ENCODE measurements at regions not wholly inside any gene's neighbourhood (a gene's known extent, or its start where the extent isn't known, plus 50 kb on each side); places are given as distances from the start of the nearest gene placed in this dataset.

DNA sequence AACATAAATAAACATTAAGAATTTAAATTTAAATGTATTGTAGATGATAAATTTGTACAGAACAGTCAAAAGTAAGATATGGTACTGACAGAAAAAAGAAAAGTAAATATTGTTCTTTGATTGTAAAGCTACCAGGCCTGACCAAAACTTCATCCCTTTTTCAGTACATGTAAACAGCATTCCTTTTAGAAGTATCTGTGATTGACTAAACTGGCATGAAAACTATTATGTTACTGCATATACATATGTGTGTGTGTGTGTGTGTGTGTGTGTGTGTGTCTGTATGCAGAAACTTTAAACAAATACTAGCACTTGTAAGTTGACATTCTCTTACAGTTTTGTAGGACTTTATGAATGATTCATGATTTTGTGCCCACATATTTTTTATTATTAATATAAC is 270.9 kb downstream of the C12orf50 start:
- FAIRE-seq (no peak), DNase-seq (ENCODE audit: insufficient read length, low spot score) (no peak)
- no peak for TF ChIP-seq POLR2AphosphoS5 (IDR thresholded peaks at IDR 0.05; ENCODE audit: low read depth, low read length)

DNA sequence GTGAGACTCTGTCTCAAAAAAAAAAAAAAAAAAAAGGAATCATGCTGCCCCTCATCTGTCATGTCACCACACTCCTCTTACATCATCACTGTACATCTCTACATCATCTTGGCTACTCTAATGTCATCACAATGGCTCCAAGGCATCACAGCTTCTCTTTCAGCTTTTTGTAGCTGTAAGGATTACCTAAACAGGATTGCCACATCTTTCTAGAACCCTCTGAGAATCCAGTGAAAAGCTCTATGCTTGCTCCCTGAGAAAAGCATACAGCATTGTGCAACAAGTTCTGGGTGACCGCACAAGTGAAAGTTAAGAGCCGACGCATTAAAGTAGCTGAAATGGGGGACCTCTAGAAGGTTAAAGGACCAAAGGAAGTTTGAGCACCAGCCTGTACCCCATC is 272.5 kb downstream of the C12orf50 start:
- FAIRE-seq (no peak), DNase-seq (ENCODE audit: insufficient read length, low spot score) (no peak)
- no peak for TF ChIP-seq PAX5 (IDR thresholded peaks at IDR 0.05; ENCODE audit: insufficient read depth, low read length, severe bottlenecking)
- no peak for TF ChIP-seq POLR2AphosphoS5 (IDR thresholded peaks at IDR 0.05; ENCODE audit: low read depth, low read length)
- no peak for TF ChIP-seq TAF1 (IDR thresholded peaks at IDR 0.05; ENCODE audit: low read depth, low read length)
- no peak for TF ChIP-seq SPI1 (IDR thresholded peaks at IDR 0.05; ENCODE audit: low read depth, low read length)
- no peak for TF ChIP-seq POLR2A (IDR thresholded peaks at IDR 0.05; ENCODE audit: low read depth, low read length)
- TF ChIP-seq POU2F2 (IDR thresholded peaks at IDR 0.05; ENCODE audit: low read depth, low read length): no peak

DNA sequence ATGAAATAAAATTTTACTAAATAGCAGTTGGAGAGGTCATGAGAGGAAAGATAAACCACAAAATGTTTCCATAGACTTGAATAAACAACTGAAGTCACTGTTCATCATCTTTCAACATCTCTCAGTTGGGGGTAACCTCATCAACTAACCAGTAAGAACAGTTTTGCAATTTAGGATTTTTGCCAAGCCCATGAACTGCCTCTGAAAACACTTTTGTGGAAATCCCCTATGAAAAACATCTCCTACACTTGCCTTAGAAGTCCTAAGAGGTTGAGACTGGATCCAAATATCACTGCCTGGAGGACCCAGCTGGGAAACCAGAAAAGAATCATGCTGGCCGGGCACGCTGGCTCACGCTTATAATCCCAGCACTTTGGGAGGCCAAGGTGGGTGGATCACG is 273.1 kb downstream of the C12orf50 start:
- no peak for TF ChIP-seq POLR2A (IDR thresholded peaks at IDR 0.05; ENCODE audit: low read depth, low read length)
- TF ChIP-seq POLR2AphosphoS5 (IDR thresholded peaks at IDR 0.05; ENCODE audit: low read depth, low read length): no peak
- no peak for TF ChIP-seq TAF1 (IDR thresholded peaks at IDR 0.05; ENCODE audit: low read depth, low read length)
- TF ChIP-seq POU2F2 (IDR thresholded peaks at IDR 0.05; ENCODE audit: low read depth, low read length): no peak
- TF ChIP-seq PAX5 (IDR thresholded peaks at IDR 0.05; ENCODE audit: insufficient read depth, low read length, severe bottlenecking): no peak
- no peak for TF ChIP-seq SPI1 (IDR thresholded peaks at IDR 0.05; ENCODE audit: low read depth, low read length)
- FAIRE-seq (no peak), DNase-seq (ENCODE audit: insufficient read length, low spot score) (no peak)

DNA sequence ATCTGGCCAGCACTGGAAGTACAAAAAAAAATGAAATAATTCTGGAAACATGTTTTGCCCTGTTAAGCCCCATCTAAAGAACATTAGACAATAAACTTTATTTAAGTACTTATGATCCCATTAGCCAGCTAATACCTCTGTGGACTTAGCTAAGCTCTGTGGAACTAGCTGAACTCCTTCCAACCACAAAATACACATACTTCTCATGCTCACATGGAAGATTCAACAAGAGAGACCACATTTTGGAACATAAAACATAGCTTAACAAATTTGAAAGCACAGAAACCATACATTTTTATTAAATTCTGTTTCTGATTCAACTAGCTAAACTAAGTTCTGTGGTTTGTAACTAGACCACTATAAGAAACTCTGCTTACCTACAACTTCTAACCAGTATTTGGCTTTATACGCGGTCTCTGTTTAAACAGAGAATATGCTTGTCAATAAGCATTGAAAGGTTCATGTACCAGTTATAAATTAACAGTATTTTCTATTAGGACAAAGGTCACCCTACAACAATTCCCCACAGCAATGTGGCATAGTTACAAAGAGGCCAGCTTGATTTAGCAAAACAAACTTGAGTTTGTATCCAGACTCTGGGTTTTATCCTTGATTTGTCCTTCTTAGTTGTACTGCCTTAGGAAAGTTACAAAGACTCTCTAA is 300.1 kb downstream of the C12orf50 start:
- TF ChIP-seq TAF1 (IDR thresholded peaks at IDR 0.05; ENCODE audit: low read depth, low read length) (no peak), POLR2A (IDR thresholded peaks at IDR 0.05; ENCODE audit: low read depth, low read length) (no peak), PAX5 (IDR thresholded peaks at IDR 0.05; ENCODE audit: insufficient read depth, low read length, severe bottlenecking) (no peak), POLR2AphosphoS5 (IDR thresholded peaks at IDR 0.05; ENCODE audit: low read depth, low read length) (no peak), POU2F2 (IDR thresholded peaks at IDR 0.05; ENCODE audit: low read depth, low read length) (no peak), SPI1 (IDR thresholded peaks at IDR 0.05; ENCODE audit: low read depth, low read length) (no peak)
- DNase-seq (ENCODE audit: insufficient read length, low spot score) (no peak), FAIRE-seq (no peak)

DNA sequence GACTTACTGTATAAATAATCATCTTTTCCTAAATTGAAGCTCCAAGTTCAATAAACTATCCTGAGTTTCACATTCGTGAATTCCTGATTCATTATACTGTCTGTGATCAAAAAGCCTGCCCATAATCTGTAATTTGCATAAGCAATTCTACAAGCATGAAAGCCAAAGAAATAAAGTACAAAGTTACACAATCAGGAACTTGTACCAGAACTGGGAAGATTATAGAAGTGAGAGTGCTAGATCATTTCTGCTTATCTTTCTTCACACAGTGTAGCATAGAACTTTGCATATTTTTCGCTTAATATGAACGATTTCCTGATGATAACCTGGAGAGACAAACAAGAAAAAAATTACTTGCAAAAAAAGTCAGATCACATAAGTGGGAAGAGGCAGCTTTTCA is 308.2 kb downstream of the C12orf50 start:
- FAIRE-seq (no peak), DNase-seq (ENCODE audit: insufficient read length, low spot score) (no peak)
- TF ChIP-seq TAF1 (IDR thresholded peaks at IDR 0.05; ENCODE audit: low read depth, low read length): no peak
- no peak for TF ChIP-seq PAX5 (IDR thresholded peaks at IDR 0.05; ENCODE audit: insufficient read depth, low read length, severe bottlenecking)
- no peak for TF ChIP-seq POLR2AphosphoS5 (IDR thresholded peaks at IDR 0.05; ENCODE audit: low read depth, low read length)
- TF ChIP-seq SPI1 (IDR thresholded peaks at IDR 0.05; ENCODE audit: low read depth, low read length): no peak
- no peak for TF ChIP-seq POU2F2 (IDR thresholded peaks at IDR 0.05; ENCODE audit: low read depth, low read length)
- no peak for TF ChIP-seq POLR2A (IDR thresholded peaks at IDR 0.05; ENCODE audit: low read depth, low read length)

DNA sequence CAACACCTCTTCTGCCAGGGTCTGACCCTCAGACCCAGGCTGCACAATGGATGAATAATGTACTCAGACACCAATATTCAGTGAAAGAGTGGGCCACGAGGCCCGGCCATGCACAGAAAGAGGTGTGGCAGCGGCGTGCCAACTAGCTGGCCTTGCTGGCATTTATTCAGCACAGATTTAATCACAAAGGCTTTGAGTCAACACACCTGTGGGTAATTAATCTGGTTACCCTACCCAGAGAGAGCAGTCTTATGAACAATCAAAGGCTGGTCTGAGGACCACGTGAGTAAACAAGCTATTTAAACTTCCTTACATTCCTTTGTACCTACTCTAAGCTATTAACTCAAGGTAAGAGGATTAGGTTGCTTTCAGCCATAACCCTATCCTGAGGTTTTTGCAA is 324.8 kb downstream of the C12orf50 start:
- no peak for DNase-seq (ENCODE audit: insufficient read length, low spot score)
- no peak for FAIRE-seq
- TF ChIP-seq SPI1 (IDR thresholded peaks at IDR 0.05; ENCODE audit: low read depth, low read length): no peak
- TF ChIP-seq POLR2A (IDR thresholded peaks at IDR 0.05; ENCODE audit: low read depth, low read length): no peak
- no peak for TF ChIP-seq TAF1 (IDR thresholded peaks at IDR 0.05; ENCODE audit: low read depth, low read length)
- TF ChIP-seq POLR2AphosphoS5 (IDR thresholded peaks at IDR 0.05; ENCODE audit: low read depth, low read length): no peak
- TF ChIP-seq POU2F2 (IDR thresholded peaks at IDR 0.05; ENCODE audit: low read depth, low read length): no peak
- TF ChIP-seq PAX5 (IDR thresholded peaks at IDR 0.05; ENCODE audit: insufficient read depth, low read length, severe bottlenecking): no peak

DNA sequence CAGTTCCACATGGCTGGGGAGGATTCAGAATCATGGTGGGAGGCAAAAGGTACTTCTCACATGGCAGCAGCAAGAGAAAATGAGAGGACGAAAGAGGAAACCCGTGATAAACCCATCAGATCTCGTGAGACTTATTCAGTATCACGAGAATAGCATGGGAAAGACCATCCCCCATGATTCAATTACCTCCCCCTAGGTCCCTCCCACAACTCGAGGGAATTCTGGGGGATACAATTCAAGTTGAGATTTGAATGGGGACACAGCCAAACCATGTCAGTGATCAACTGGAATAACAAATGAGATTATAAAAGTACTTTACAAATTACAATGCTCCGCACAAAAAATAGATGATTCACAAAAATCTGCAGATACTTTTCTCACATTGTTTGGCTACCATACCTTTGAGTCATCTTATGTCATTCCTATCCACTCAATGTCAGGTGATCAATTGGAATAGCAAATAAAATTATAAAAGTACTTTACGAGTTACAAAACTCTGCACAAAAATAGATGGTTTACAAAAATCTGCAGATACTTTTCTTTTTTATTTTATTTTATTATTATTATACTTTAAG is 338.9 kb downstream of the C12orf50 start:
- no peak for DNase-seq (ENCODE audit: insufficient read length, low spot score)
- FAIRE-seq: no peak

DNA sequence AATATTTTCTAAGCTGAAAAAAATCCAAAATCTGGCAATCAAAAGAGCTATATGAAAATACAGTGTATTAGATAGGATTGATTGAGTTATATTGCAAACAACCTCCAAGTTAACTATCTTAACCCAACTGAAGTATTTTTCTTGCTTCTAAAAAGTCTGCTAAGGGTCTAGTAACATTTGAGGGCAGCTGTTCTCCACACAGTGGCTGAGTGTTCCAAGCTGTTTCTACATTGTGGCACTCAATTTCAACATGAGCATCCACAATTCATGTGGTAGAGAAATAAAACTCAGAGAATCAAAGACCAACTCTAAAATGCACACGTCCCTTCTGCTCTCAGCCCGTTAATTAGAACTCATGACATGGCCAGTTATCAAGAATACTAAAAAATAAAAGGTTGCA is 340.0 kb downstream of the C12orf50 start:
- DNase-seq (ENCODE audit: insufficient read length, low spot score) (no peak), FAIRE-seq (no peak)
- TF ChIP-seq POLR2AphosphoS5 (IDR thresholded peaks at IDR 0.05; ENCODE audit: low read depth, low read length): no peak
- no peak for TF ChIP-seq TAF1 (IDR thresholded peaks at IDR 0.05; ENCODE audit: low read depth, low read length)

More for the DNA sequence above, 338.9 kb downstream of the C12orf50 start:
- no peak for TF ChIP-seq PAX5 (IDR thresholded peaks at IDR 0.05; ENCODE audit: insufficient read depth, low read length, severe bottlenecking)
- TF ChIP-seq SPI1 (IDR thresholded peaks at IDR 0.05; ENCODE audit: low read depth, low read length): no peak
- no peak for TF ChIP-seq POU2F2 (IDR thresholded peaks at IDR 0.05; ENCODE audit: low read depth, low read length)
- no peak for TF ChIP-seq TAF1 (IDR thresholded peaks at IDR 0.05; ENCODE audit: low read depth, low read length)
- TF ChIP-seq POLR2A (IDR thresholded peaks at IDR 0.05; ENCODE audit: low read depth, low read length): no peak
- no peak for TF ChIP-seq POLR2AphosphoS5 (IDR thresholded peaks at IDR 0.05; ENCODE audit: low read depth, low read length)

DNA sequence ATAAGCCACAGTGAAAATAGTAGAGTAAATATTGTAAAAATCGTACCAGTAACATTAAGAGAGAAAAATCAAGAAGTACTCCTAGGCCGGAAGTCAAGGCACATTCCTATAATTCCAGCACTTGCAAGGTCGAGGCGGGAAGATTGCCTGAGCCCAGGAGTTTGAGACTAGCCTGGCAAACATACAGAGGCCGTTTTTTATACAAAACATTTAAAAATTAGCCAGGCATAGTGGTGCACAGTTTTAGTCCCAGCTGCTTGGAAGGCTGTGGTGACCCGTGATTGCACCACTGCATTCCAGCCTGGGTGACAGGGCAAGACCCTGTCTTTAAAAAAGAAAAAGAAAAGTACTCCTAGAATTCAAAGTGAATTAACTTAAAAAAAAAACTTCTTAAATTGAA is 341.8 kb downstream of the C12orf50 start:
- FAIRE-seq (no peak), DNase-seq (ENCODE audit: insufficient read length, low spot score) (no peak)
- TF ChIP-seq PAX5 (IDR thresholded peaks at IDR 0.05; ENCODE audit: insufficient read depth, low read length, severe bottlenecking): no peak
- TF ChIP-seq POU2F2 (IDR thresholded peaks at IDR 0.05; ENCODE audit: low read depth, low read length): no peak
- TF ChIP-seq TAF1 (IDR thresholded peaks at IDR 0.05; ENCODE audit: low read depth, low read length): no peak
- no peak for TF ChIP-seq POLR2AphosphoS5 (IDR thresholded peaks at IDR 0.05; ENCODE audit: low read depth, low read length)
- TF ChIP-seq SPI1 (IDR thresholded peaks at IDR 0.05; ENCODE audit: low read depth, low read length): no peak
- no peak for TF ChIP-seq POLR2A (IDR thresholded peaks at IDR 0.05; ENCODE audit: low read depth, low read length)

DNA sequence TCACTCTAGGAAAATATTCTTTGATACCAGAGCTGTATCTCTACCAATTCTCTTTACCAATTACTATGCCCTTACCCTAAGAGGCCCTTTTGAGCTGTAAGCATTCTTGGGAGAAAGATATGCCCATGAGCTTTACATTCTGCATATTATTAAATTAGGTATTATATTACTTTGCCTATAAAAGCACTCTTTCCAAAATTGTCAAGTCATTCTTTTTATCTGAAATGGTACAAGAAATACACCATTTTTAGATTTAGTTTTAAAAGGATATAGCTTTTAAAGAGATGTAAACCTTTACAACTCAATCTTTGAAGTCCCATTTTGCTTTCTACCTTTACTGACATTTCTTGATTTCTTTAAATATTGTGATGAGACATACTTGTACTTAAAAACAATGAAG is 343.5 kb downstream of the C12orf50 start:
- no peak for TF ChIP-seq POLR2A (IDR thresholded peaks at IDR 0.05; ENCODE audit: low read depth, low read length)
- TF ChIP-seq TAF1 (IDR thresholded peaks at IDR 0.05; ENCODE audit: low read depth, low read length): no peak
- TF ChIP-seq PAX5 (IDR thresholded peaks at IDR 0.05; ENCODE audit: insufficient read depth, low read length, severe bottlenecking): no peak
- no peak for TF ChIP-seq SPI1 (IDR thresholded peaks at IDR 0.05; ENCODE audit: low read depth, low read length)
- TF ChIP-seq POU2F2 (IDR thresholded peaks at IDR 0.05; ENCODE audit: low read depth, low read length): no peak
- no peak for TF ChIP-seq POLR2AphosphoS5 (IDR thresholded peaks at IDR 0.05; ENCODE audit: low read depth, low read length)
- no peak for FAIRE-seq
- no peak for DNase-seq (ENCODE audit: insufficient read length, low spot score)

Data from GM12891 (cell line).